Ureter (tissue), 1 donor: ENCODE measurements at regions not wholly inside any gene's neighbourhood (a gene's known extent, or its start where the extent isn't known, plus 50 kb on each side); places are given as distances from the start of the nearest gene placed in this dataset.
"Not testable (repeated sequence)": the region's sequence is repeated elsewhere in the genome, so short reads cannot be mapped to it uniquely, and the experiment has no call there.

ENCODE experiments used
- DNase-seq: peaks from one replicate; pipeline ENCODE4 v3.0.0-alpha.2; 2020; ENCODE audit warnings: low spot score
- donor health status: DM: yes; HTN: yes; CAD: no.

- no peak for DNase-seq
Measured at GRCh38 chr16:8453359-8453758, 137.0 kb downstream of the TMEM114 start.

GRCh38 chr16:8452941-8453340 lies 137.4 kb downstream of the TMEM114 start:
- no peak for DNase-seq

DNA sequence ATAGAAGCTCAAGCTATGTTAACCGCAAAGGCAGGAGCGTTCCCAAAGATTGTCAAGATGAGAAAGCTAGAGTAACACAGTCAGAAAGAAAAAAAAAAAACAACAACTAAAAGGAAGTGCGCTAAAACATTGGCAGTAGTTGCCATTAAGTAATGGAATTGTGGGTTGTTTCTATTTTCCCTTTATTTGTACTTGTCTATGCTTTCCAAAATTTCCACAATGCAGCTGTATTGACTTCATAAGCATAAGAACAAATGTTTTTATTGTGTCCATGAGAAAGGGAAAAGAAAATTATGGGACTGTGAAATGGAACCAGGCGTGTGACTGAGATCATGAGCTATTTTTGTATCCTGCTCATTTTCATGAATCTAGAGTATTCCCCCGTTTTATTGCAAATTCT lies 153.4 kb downstream of the TMEM114 start:
- DNase-seq = no peak

GRCh38 chr16:8431783-8432182 lies 158.5 kb downstream of the TMEM114 start:
- no peak for DNase-seq

DNA sequence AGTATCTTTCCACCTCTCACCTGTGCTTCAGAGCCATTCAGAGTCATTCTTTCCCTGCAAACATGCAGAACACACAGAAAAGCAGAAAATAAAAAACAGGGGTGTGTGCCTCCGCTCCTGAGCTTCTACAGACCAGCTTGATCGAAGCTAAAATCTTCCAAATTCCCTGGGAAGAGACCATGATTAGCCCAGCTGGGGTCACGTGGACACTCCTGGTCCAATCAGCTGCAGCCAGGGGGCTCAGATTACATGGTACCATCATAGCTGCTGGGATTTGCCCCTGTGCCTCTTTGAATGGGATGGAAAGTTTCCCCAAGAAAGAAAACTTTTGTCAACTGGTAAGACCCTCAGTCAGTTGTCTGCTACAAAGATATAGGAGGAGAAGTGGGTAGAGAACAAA lies 159.9 kb downstream of the TMEM114 start:
- DNase-seq = no peak

GRCh38 chr16:8426569-8426968 lies 163.7 kb downstream of the TMEM114 start:
- no peak for DNase-seq

GRCh38 chr16:8417145-8417544 lies 173.2 kb downstream of the TMEM114 start:
- no peak for DNase-seq

DNA sequence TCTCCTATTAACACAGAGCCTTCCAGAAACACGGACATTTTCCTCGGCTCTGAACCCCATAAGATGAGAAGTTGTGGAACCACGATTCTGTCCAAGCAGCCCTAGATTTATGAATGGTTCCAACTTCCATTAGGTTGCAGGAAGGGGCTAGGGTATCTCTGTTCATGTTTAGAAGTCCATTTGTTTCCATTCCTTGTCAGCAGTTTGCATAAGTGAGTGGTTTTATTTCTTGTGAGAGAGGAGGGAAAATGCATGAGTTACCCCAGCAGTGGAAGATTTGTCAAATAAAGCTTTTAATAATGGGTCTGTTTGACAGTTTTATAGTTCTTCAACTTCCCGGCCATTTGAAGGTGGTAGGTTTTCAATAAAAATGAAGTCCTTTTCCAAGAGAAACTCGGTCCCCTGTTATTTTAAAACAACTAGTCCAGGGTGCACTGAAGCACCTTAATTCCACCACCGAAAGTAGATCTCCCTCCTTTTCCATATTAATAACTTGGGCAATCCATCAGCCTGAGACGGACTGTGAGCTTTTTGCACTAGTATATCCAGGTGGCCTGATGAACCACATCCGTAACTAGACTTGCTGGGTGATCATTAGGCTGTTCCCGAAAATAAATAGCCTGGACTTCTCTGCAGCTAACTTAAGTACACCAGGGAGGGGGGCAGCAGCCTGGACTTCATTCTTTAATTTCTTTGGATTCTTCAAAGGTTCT lies 181.3 kb downstream of the TMEM114 start:
- DNase-seq = no peak

DNA sequence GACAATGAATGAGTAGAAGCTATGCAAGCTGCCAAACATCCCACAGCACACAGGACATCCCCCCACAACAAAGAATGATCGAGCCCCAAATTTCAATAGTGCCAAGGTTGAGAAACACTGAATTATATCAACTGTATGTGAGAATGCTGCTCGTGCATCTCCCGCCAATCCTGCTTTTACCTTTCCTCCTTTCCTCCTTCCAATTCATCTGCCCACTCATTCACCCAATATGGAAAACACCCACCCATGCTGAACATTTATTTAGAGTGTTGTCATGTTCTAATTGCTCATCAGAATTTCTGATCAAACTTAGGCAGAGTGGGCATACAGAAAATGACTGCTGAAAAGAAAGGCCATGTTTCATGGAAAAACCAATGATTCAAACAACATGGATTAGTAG lies 183.0 kb downstream of the TMEM114 start:
- no peak for DNase-seq

DNA sequence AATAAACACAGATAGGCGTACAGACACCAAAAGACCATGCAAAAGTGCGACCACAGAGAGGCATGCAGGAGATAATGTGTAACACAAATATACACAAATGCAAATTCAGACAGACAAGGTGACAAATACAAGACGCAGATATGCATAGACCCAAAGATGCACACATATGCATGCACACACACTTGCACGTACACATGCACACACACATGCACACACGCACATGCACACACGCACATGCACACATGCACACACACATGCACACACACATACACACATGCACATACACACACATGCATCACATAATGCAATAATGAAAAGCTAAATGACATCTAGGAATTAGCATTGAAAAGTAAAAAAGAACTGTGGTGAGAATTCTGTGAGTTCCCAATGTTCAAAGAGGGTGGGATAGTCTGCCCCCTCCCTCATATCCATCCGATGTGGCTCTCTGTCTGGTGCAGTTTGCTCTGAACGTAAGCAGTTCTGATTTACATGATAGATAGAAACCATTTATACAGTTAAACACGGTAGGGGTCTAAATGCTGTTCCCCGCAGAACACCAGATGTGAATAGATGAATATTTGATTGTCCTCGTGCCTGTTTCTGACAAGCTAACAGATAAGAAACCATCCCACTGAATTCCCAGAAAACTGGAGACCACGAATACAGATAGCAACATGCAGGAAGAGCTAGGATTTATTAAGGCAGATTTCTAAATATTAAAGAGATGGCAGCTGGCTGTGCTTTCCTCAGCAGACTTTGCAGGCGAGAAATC lies 186.1 kb downstream of the TMEM114 start:
- DNase-seq = no peak

GRCh38 chr16:8402981-8403843 lies 187.1 kb downstream of the TMEM114 start:
- no peak for DNase-seq

DNA sequence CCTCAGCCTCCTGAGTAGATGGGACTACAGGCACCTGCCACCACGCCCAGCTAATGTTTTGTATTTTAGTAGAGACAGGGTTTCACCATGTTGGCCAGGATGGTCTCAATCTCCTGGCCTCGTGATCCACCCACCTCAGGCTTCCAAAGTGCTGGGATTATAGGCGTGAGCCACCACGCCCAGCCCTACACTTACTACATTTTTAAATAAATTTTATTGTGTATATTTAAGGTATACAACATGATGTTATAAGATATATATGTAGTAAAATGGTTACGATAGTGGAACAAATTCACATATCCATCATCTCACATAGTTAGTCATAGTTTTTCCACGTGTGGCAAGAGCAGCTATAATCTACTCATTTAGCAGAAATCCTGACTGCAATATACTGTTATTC lies 189.6 kb downstream of the TMEM114 start:
- DNase-seq = not testable (repeated sequence)

- no peak for DNase-seq
Measured at GRCh38 chr16:8398548-8398947, 191.8 kb downstream of the TMEM114 start.

GRCh38 chr16:8397223-8397622 lies 193.1 kb downstream of the TMEM114 start:
- DNase-seq = no peak

DNA sequence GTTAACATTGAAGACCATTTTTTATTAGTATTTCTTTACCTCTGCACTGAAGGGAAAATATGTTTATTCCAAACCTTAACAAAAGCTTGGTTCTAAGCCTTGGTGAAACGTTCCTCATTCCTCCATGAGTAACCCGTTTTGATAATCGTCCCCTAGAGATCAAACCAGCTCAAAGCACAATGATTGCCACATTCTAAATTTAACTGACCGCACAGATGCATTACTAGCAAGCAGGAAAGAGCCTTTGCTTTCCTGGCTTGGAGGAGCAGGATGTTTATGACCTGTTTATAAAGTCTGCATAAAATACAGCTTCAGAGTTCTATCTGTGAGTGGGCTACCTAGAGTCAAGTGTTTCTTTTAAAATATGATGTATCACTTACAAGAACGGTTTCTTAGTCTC lies 193.8 kb downstream of the TMEM114 start:
- DNase-seq = no peak

GRCh38 chr16:8391257-8391656 lies 199.1 kb downstream of the TMEM114 start:
- DNase-seq = no peak

DNA sequence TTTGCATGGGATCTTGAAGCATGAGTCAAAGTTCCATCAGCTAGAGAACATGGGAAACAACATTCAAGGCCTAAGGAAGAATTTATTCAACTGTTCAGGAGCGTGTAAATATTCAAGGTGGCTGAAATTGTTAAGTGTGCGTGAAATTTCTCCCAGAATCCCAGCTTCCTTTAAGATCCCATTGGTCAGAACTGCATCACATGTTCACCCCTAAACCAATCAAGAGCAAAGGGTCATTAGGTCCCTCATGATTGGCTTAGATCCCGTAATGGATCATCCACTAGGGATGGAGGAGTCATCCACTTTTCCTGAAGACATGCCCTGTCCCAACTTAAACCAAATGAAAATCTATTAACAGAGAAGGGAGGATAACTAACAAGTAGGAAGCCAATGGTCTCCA lies 201.6 kb downstream of the TMEM114 start:
- DNase-seq = no peak

- DNase-seq = no peak
Measured at GRCh38 chr16:8381814-8382213, 208.5 kb downstream of the TMEM114 start.

DNA sequence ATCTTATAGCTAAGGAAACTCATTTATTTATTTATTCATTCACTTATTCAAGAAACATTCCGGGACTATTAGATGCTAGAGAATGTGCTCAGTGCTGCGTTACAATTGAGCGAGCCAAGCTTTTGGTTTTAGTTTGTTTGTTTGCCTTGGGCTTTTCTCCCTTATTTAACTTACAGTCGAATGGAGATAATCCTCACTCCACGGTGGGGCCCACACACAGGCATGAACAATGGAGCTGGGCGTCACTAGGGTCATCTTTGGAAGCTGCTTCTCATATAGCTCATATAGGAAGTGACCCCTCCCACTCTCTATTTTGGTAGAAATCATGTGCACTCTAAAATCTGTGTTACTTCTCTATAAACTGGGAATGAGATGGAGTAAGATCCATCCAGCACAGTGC lies 210.0 kb downstream of the TMEM114 start:
- DNase-seq = no peak

- no peak for DNase-seq
Measured at GRCh38 chr16:8377864-8378263, 212.4 kb downstream of the TMEM114 start.

DNA sequence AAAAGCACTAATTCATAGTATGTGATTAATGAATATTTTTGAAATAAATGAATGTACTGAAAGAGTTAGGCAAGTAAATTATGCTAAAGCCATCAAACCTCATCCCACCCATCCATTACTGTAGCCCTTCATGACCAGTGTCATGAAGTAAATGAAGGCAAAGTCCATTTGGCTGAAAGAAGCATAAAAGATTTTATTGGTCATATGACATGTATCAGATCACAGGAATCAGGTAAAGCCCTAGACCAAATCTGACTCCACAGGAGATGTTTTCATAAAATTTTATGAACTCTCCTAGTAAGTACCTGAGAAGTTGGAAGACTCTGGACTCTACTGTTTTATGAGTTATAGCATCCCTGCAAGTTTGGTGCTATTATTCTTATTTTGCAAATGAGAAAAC lies 213.5 kb downstream of the TMEM114 start:
- DNase-seq = no peak

GRCh38 chr16:8376430-8376829 lies 213.9 kb downstream of the TMEM114 start:
- no peak for DNase-seq

GRCh38 chr16:8375232-8375587 lies 215.1 kb downstream of the TMEM114 start:
- no peak for DNase-seq
